ENCODE measurements at regions not wholly inside any gene's neighbourhood (a gene's known extent, or its start where the extent isn't known, plus 50 kb on each side); places are given as distances from the start of the nearest gene placed in this dataset.

DNA sequence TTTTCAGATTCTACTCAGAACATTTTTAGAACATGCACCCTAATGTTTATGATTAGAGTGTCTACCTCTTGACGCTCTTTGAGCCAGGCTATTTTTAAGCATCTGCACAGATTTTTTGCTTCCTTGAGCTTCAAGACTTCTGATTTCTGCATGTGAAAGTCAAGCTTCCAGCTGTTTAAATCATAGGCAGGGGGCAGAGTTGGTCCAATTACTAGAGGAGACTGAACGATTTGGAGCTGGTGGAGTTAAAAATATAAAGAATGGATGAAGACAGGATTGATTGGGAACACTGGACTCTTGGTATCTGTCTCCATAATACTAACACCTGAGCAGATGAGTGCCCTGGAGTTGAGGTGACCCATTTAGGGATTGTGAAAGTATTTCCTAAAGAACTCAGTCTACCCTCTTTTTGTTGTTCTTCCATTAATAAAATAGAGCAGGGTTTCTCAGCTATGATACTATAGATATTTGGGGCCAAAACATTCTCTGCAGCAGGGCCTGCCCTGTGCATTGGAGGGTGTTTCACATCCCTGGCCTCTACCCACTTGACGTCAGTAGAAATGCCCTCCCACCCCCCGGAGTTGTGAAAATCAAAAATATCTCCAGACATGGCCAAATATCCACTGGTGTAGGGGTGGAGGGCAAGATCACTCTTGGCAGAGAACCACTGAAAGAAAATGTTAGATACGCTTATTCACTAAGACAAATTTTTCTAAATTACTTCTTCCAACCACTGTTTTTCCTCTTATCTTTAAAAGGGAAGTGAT lies 160.1 kb downstream of the COG6 start (continued):
- TF ChIP-seq, protein P1, sequence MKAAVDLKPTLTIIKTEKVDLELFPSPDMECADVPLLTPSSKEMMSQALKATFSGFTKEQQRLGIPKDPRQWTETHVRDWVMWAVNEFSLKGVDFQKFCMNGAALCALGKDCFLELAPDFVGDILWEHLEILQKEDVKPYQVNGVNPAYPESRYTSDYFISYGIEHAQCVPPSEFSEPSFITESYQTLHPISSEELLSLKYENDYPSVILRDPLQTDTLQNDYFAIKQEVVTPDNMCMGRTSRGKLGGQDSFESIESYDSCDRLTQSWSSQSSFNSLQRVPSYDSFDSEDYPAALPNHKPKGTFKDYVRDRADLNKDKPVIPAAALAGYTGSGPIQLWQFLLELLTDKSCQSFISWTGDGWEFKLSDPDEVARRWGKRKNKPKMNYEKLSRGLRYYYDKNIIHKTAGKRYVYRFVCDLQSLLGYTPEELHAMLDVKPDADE (IDR thresholded peaks at IDR 0.05) = no peak
- TF ChIP-seq EZH2phosphoT487 (IDR thresholded peaks at IDR 0.05; ENCODE audit: unreplicated experiment) = no peak
- TF ChIP-seq, protein P2, sequence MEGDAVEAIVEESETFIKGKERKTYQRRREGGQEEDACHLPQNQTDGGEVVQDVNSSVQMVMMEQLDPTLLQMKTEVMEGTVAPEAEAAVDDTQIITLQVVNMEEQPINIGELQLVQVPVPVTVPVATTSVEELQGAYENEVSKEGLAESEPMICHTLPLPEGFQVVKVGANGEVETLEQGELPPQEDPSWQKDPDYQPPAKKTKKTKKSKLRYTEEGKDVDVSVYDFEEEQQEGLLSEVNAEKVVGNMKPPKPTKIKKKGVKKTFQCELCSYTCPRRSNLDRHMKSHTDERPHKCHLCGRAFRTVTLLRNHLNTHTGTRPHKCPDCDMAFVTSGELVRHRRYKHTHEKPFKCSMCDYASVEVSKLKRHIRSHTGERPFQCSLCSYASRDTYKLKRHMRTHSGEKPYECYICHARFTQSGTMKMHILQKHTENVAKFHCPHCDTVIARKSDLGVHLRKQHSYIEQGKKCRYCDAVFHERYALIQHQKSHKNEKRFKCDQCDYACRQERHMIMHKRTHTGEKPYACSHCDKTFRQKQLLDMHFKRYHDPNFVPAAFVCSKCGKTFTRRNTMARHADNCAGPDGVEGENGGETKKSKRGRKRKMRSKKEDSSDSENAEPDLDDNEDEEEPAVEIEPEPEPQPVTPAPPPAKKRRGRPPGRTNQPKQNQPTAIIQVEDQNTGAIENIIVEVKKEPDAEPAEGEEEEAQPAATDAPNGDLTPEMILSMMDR (conservative IDR thresholded peaks at IDR 0.05; ENCODE audit: low read depth in 2 of 2) = no peak; a peak in 1 of 4 replicates
- TF ChIP-seq POLR2AphosphoS5 (IDR thresholded peaks at IDR 0.05; ENCODE audit: low read depth) = no peak
- no peak for TF ChIP-seq EZH2 (IDR thresholded peaks at IDR 0.05; ENCODE audit: low read depth, unreplicated experiment)
- no peak for TF ChIP-seq REST (IDR thresholded peaks at IDR 0.05; ENCODE audit: unreplicated experiment)
- no peak for TF ChIP-seq JUNB (IDR thresholded peaks at IDR 0.05; ENCODE audit: unreplicated experiment)
- no peak for TF ChIP-seq ZNF331 (CRISPR knock-in tag; IDR thresholded peaks at IDR 0.05; ENCODE audit: low read depth)
- no peak for TF ChIP-seq ZNF114 (CRISPR knock-in tag; IDR thresholded peaks at IDR 0.05)

DNA sequence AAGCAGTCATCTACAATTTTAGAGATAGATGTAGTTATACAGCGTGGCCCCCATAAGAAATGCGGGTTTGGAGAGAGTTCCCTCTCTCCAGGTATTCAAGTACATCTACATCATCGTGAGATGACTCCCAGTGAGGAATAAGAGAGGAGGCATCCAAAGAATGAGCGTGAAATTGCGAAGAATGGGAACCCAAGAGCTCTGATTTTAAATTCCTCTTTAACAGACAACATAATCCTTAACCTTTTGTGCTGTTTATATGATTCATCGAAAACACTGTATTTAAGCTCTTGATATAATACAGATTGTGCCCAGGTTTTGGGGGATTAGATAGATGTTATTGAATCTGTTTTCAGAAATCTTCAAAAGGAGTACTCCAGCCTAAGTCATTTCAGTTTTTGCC lies 161.5 kb downstream of the COG6 start:
- H3K27ac Mint-ChIP-seq = no peak overlapping the region
- TF ChIP-seq POLR2AphosphoS5 (IDR thresholded peaks at IDR 0.05; ENCODE audit: low read depth) = no peak
- no peak for TF ChIP-seq NANOG (IDR thresholded peaks at IDR 0.05; ENCODE audit: borderline replicate concordance)
- no peak for TF ChIP-seq EZH2 (IDR thresholded peaks at IDR 0.05; ENCODE audit: low read depth, unreplicated experiment)
- no peak for TF ChIP-seq JUNB (IDR thresholded peaks at IDR 0.05; ENCODE audit: unreplicated experiment)
- TF ChIP-seq ZNF331 (CRISPR knock-in tag; IDR thresholded peaks at IDR 0.05; ENCODE audit: low read depth) = no peak
- no peak for TF ChIP-seq ZNF114 (CRISPR knock-in tag; IDR thresholded peaks at IDR 0.05)
- TF ChIP-seq, protein P1 (IDR thresholded peaks at IDR 0.05) = no peak
- TF ChIP-seq, protein P2 (conservative IDR thresholded peaks at IDR 0.05; ENCODE audit: low read depth in 2 of 2) = no peak
- TF ChIP-seq REST (IDR thresholded peaks at IDR 0.05; ENCODE audit: unreplicated experiment) = no peak
- no peak for TF ChIP-seq STAT1 (IDR thresholded peaks at IDR 0.05; ENCODE audit: unreplicated experiment)
- no peak for TF ChIP-seq CREB1 (CRISPR knock-in tag; IDR thresholded peaks at IDR 0.05; ENCODE audit: low read depth)
- no peak for TF ChIP-seq EZH2phosphoT487 (IDR thresholded peaks at IDR 0.05; ENCODE audit: unreplicated experiment)

More for the DNA sequence above, 161.5 kb downstream of the COG6 start:
- H3K36me3 ChIP-seq (ENCODE audit: insufficient read depth) = no peaks in the 10 kb centered on the region
- H3K27me3 ChIP-seq (ENCODE audit: insufficient read depth) = no peaks in the 10 kb centered on the region
- no peak overlapping the region for H3K4me2 ChIP-seq
- Mint-ChIP-seq H3K4me1 (peaks cover 25% of the 10 kb centered on the region), H3K9me3 (no peaks in the 10 kb centered on the region), H3K27me3 (ENCODE audit: insufficient read depth, low read depth, poor library complexity) (no peaks in the 10 kb centered on the region), H3K36me3 (ENCODE audit: low read depth) (no peaks in the 10 kb centered on the region), H3K4me3 (no peak overlapping the region)
- no peaks in the 10 kb centered on the region for H3K9me2 ChIP-seq (ENCODE audit: insufficient read depth)
- no peaks in the 10 kb centered on the region for H3K79me2 ChIP-seq (replicated peaks; ENCODE audit: insufficient read depth)
- H2AFZ ChIP-seq = no peak overlapping the region
- H3K4me3 ChIP-seq = no peak overlapping the region
- no peaks in the 10 kb centered on the region for H3F3A ChIP-seq (replicated peaks; ENCODE audit: low read depth)
- ATAC-seq = no peak
- peaks cover 7% of the 10 kb centered on the region for H3K4me1 ChIP-seq (ENCODE audit: insufficient read depth)
- no peak overlapping the region for H3K27ac ChIP-seq (ENCODE audit: low read depth)
- no peak for DNase-seq (ENCODE audit: low spot score)
- no peaks in the 10 kb centered on the region for H4K20me1 ChIP-seq (replicated peaks; ENCODE audit: insufficient read depth)

All from GM23338 (cell line).